A549 (cell line): ENCODE measurements at regions not wholly inside any gene's neighbourhood (a gene's known extent, or its start where the extent isn't known, plus 50 kb on each side); places are given as distances from the start of the nearest gene placed in this dataset.

ENCODE experiments used
- POLR2A ChIP-seq: IDR thresholded peaks from 2 replicates; pipeline ENCODE4 v1.6.1; 2012; ENCODE audit warnings: mild to moderate bottlenecking, low read length
- RAD21 ChIP-seq, 2 experiments: fragments of >200 bp in 1 of 2; sonication (Bioruptor Twin) in 1 of 2; formaldehyde crosslinking in 1 of 2; IDR thresholded peaks in 1 of 2; conservative IDR thresholded peaks in 1 of 2; 2 replicates in 1 of 2; 3 replicates in 1 of 2; pipeline ENCODE4 v1.6.1; 2012 to 2018; ENCODE audit warnings: inconsistent platforms in 1 of 2
- REST ChIP-seq: fragments of 200-600 bp; sonication (generic); IDR thresholded peaks from 2 replicates; pipeline ENCODE4 v1.6.1; 2016; ENCODE audit warnings: antibody characterized with exemption, mild to moderate bottlenecking, moderate library complexity

- TF ChIP-seq RAD21 (conservative IDR thresholded peaks at IDR 0.05 in 1 of 2, IDR thresholded peaks at IDR 0.05 in 1 of 2) = no peak
- no peak for TF ChIP-seq POLR2A
- no peak for TF ChIP-seq REST
These were observed 89.4 kb upstream of the PALS2 start for GRCh38 chr7:24483804-24484203.
